HepG2 (cell line): ENCODE measurements at regions not wholly inside any gene's neighbourhood (a gene's known extent, or its start where the extent isn't known, plus 50 kb on each side); places are given as distances from the start of the nearest gene placed in this dataset.

Experiments
- ATAC-seq: fragments of 200-7000 bp; cut with Tn5 transposase; 3 replicates; pipeline ENCODE4 v1.9.1; 2020; ENCODE audit warnings: mild to moderate bottlenecking, moderate library complexity
- BruUV-seq: library from RNA; stranded (reverse); fragments of 400-500 nt; replicated peaks from 2 replicates; lab custom pipeline; 2021; lab: Mats Ljungman, UMichigan
- CTCF ChIA-PET: fragments of 300-600 bp; formaldehyde crosslinking; extraction: SDS; loops from one replicate; lab custom pipeline; 2021; ENCODE audit warnings: low total read pairs, inconsistent platforms, low intra/inter-chr PET ratio; lab: Yijun Ruan, JAX
- POLR2A ChIA-PET: fragments of 350-600 bp; sonication (Branson Sonifier 250); formaldehyde crosslinking; loops from one replicate; lab custom pipeline; 2020; ENCODE audit warnings: antibody characterized with exemption, inconsistent platforms; lab: Yijun Ruan, JAX
- DNase-seq: peaks from one replicate; pipeline ENCODE4 v3.0.0-alpha.2; 2015; ENCODE audit warnings: low spot score
- FAIRE-seq: peaks from 3 replicates; lab custom pipeline; 2011; peaks lifted over from hg19 to GRCh38; lab: Jason Lieb, UNC
- H2AFZ ChIP-seq: one replicate; pipeline ENCODE4 v1.6.1; 2011; ENCODE audit warnings: low read length, inconsistent platforms
- H3K27ac ChIP-seq: fragments of 300-600 bp; 3 replicates; pipeline ENCODE4 v1.8.0; 2011; ENCODE audit warnings: mixed run types, mild to moderate bottlenecking, mixed read lengths, low read length, inconsistent platforms; ENCODE audit not compliant: insufficient read depth; ENCODE audit errors: extremely low read length
- H3K27me3 ChIP-seq, 2 experiments: fragments of 200-600 bp in 1 of 2; 2 replicates in 1 of 2; 3 replicates in 1 of 2; pipeline versions ENCODE4 v1.6.0 to v1.8.0; 2011; ENCODE audit warnings: low read length in 2 of 2, mild to moderate bottlenecking in 2 of 2, moderate library complexity in 2 of 2, inconsistent platforms in 1 of 2; ENCODE audit not compliant: insufficient read depth in 2 of 2, control insufficient read depth in 1 of 2
- H3K36me3 ChIP-seq, 2 experiments: fragments of 200-600 bp in 1 of 2; replicated peaks in 1 of 2; 2 replicates in 1 of 2; 3 replicates in 1 of 2; pipeline versions ENCODE4 v1.5.1 to v1.8.0; 2011; ENCODE audit warnings: low read length in 2 of 2, inconsistent platforms in 1 of 2; ENCODE audit not compliant: insufficient read depth in 2 of 2, control insufficient read depth in 1 of 2
- H3K4me1 ChIP-seq: 2 replicates; pipeline ENCODE4 v1.5.1; 2012; ENCODE audit warnings: low read length, inconsistent platforms; ENCODE audit not compliant: insufficient read depth
- H3K4me2 ChIP-seq: 2 replicates; pipeline ENCODE4 v1.6.0; 2011; ENCODE audit warnings: low read depth, low read length, inconsistent platforms
- H3K4me3 ChIP-seq, 3 experiments: fragments of 200-600 bp in 1 of 3; sonication (generic), shearing (Covaris generic) in 1 of 3; replicated peaks in 1 of 3; 2 replicates each; pipeline ENCODE4 v1.5.1; 2011 to 2016; ENCODE audit warnings: low read length in 3 of 3, inconsistent platforms in 2 of 3, low read depth in 2 of 3, mild to moderate bottlenecking in 2 of 3, control low read depth in 1 of 3, mixed read lengths in 1 of 3; ENCODE audit not compliant: insufficient read depth in 1 of 3
- H3K79me2 ChIP-seq: one replicate; pipeline ENCODE4 v1.6.1; 2011; ENCODE audit warnings: low read length, inconsistent platforms; ENCODE audit not compliant: insufficient read depth
- H3K9ac ChIP-seq: 2 replicates; pipeline ENCODE4 v1.6.0; 2011; ENCODE audit warnings: mild to moderate bottlenecking, low read depth, low read length, inconsistent platforms; ENCODE audit not compliant: insufficient read depth
- H3K9me3 ChIP-seq: 2 replicates; pipeline ENCODE4 v1.5.1; 2012; ENCODE audit warnings: mild to moderate bottlenecking, low read length
- H4K20me1 ChIP-seq: 2 replicates; pipeline ENCODE4 v1.6.0; 2011; ENCODE audit warnings: inconsistent platforms, mild to moderate bottlenecking, low read length, moderate library complexity; ENCODE audit not compliant: insufficient read depth
- CENPBD1 ChIP-seq: sonication (generic); formaldehyde crosslinking; IDR thresholded peaks from 2 replicates; pipeline ENCODE4 v1.8.0; 2022; ENCODE audit warnings: missing genetic modification reagents, low read depth, mild to moderate bottlenecking, borderline replicate concordance
- CERS6 ChIP-seq: sonication (generic); formaldehyde crosslinking; IDR thresholded peaks from 2 replicates; pipeline ENCODE4 v1.5.0; 2020; ENCODE audit warnings: missing genetic modification reagents
- GATAD2A ChIP-seq: IDR thresholded peaks from 2 replicates; pipeline ENCODE4 v1.6.1; 2016
- HNF1B ChIP-seq: sonication (generic); formaldehyde crosslinking; IDR thresholded peaks from 2 replicates; pipeline ENCODE4 v1.5.1; 2020; ENCODE audit warnings: mild to moderate bottlenecking, moderate library complexity, missing genetic modification reagents
- JUND ChIP-seq: sonication (generic); formaldehyde crosslinking; IDR thresholded peaks from 2 replicates; pipeline ENCODE4 v1.8.0; 2022; ENCODE audit warnings: mild to moderate bottlenecking, missing genetic modification reagents
- KLF6 ChIP-seq: IDR thresholded peaks from 2 replicates; pipeline ENCODE4 v1.8.0; 2016; ENCODE audit warnings: missing biosample characterization, missing genetic modification reagents
- MED1 ChIP-seq: sonication (generic); formaldehyde crosslinking; IDR thresholded peaks from 2 replicates; pipeline ENCODE4 v1.4.0; 2020; ENCODE audit warnings: missing genetic modification reagents
- NCOA1 ChIP-seq: sonication (generic); formaldehyde crosslinking; IDR thresholded peaks from 2 replicates; pipeline ENCODE4 v1.9.0; 2021; ENCODE audit warnings: missing genetic modification reagents
- POLR2A ChIP-seq, 2 experiments: IDR thresholded peaks; 2 replicates each; pipeline ENCODE4 v1.6.1; 2011; ENCODE audit warnings: low read depth in 2 of 2, low read length in 2 of 2, mild to moderate bottlenecking in 1 of 2, moderate library complexity in 1 of 2; ENCODE audit not compliant: insufficient read depth in 1 of 2
- POLR2AphosphoS5 ChIP-seq: IDR thresholded peaks from 2 replicates; pipeline ENCODE4 v1.6.1; 2012; ENCODE audit warnings: low read depth, low read length
- RXRA ChIP-seq: sonication (generic); formaldehyde crosslinking; IDR thresholded peaks from 2 replicates; pipeline ENCODE4 v1.5.1; 2020; ENCODE audit warnings: missing genetic modification reagents
- SAFB2 ChIP-seq: sonication (generic); formaldehyde crosslinking; IDR thresholded peaks from 2 replicates; pipeline ENCODE4 v1.5.1; 2020; ENCODE audit warnings: missing genetic modification reagents, low read depth, mild to moderate bottlenecking, borderline replicate concordance
- SOX6 ChIP-seq, 2 experiments: fragments of 450-650 bp in 1 of 2; sonication (generic) in 1 of 2; formaldehyde crosslinking in 1 of 2; IDR thresholded peaks; 2 replicates each; pipeline versions ENCODE4 v1.4.0 to v1.6.1; 2017 to 2020; ENCODE audit warnings: antibody characterized with exemption in 1 of 2, mild to moderate bottlenecking in 1 of 2, missing genetic modification reagents in 1 of 2
- SP4 ChIP-seq: sonication (generic); formaldehyde crosslinking; IDR thresholded peaks from 2 replicates; pipeline ENCODE4 v1.8.1; 2023; ENCODE audit warnings: mild to moderate bottlenecking, missing genetic modification reagents
- TCF12 ChIP-seq, 2 experiments: fragments of 450-650 bp in 1 of 2; sonication (generic) in 1 of 2; formaldehyde crosslinking in 1 of 2; IDR thresholded peaks; 2 replicates each; pipeline versions ENCODE4 v1.6.1 to v1.8.0; 2017 to 2022; ENCODE audit warnings: antibody characterized with exemption in 1 of 2, mild to moderate bottlenecking in 1 of 2, missing genetic modification reagents in 1 of 2, moderate library complexity in 1 of 2
- ZBTB42 ChIP-seq: sonication (generic); formaldehyde crosslinking; IDR thresholded peaks from 2 replicates; pipeline ENCODE4 v1.5.0; 2020; ENCODE audit warnings: mild to moderate bottlenecking, missing genetic modification reagents
- ZFP90 ChIP-seq: sonication (generic); formaldehyde crosslinking; IDR thresholded peaks from 2 replicates; pipeline ENCODE4 v1.8.0; 2022; ENCODE audit warnings: missing genetic modification reagents, mild to moderate bottlenecking, inconsistent platforms, borderline replicate concordance
- ZNF362 ChIP-seq: sonication (generic); formaldehyde crosslinking; IDR thresholded peaks from 2 replicates; pipeline ENCODE4 v1.4.0; 2020; ENCODE audit warnings: missing genetic modification reagents, mild to moderate bottlenecking, borderline replicate concordance
- ZNF672 ChIP-seq: sonication (generic); formaldehyde crosslinking; IDR thresholded peaks from 2 replicates; pipeline ENCODE4 v1.8.1; 2022; ENCODE audit warnings: missing genetic modification reagents
- ZNF674 ChIP-seq: sonication (generic); formaldehyde crosslinking; IDR thresholded peaks from 2 replicates; pipeline ENCODE4 v1.5.0; 2020; ENCODE audit warnings: low read depth, mild to moderate bottlenecking, missing genetic modification reagents
- ZNF766 ChIP-seq: sonication (generic); formaldehyde crosslinking; IDR thresholded peaks from 2 replicates; pipeline ENCODE4 v1.5.0; 2020; ENCODE audit warnings: missing genetic modification reagents, borderline replicate concordance
- ZNF839 ChIP-seq: sonication (generic); formaldehyde crosslinking; IDR thresholded peaks from 2 replicates; pipeline ENCODE4 v1.4.0; 2020; ENCODE audit warnings: missing genetic modification reagents, mild to moderate bottlenecking, borderline replicate concordance
- WGBS: methylation state at CpG from one replicate; pipeline ENCODE4 v1.1.6; 2017; ENCODE audit warnings: low lambda C conversion rate; 5-methylcytosine and 5-hydroxymethylcytosine counted together
- in situ Hi-C: cut with HindIII; loops from 2 replicates; pipeline ENCODE4 v1.10.0; 2017; ENCODE audit warnings: low pct_unique_long_range_greater_than_20kb; ENCODE audit not compliant: extremely low pct_ligation_motif_present
- intact Hi-C: fragments of 100-400 bp; cut with micrococcal nuclease; formaldehyde crosslinking; loops from one replicate; pipeline ENCODE4 v1.10.0; 2022; ENCODE audit not compliant: unreplicated experiment

GRCh38 chr2:33746208-33746800, 147.2 kb upstream of the FAM98A start (continued):
- no peak for TF ChIP-seq ZNF362 (CRISPR knock-in tag)
- TF ChIP-seq CENPBD1: no peak
- TF ChIP-seq ZFP90 (CRISPR knock-in tag): no peak
- TF ChIP-seq NCOA1 (CRISPR knock-in tag): no peak
- TF ChIP-seq POLR2A (IDR thresholded peaks at IDR 0.05; ENCODE audit: insufficient read depth in 1 of 2, low read depth in 2 of 2, low read length in 2 of 2): no peak
- TF ChIP-seq, all 625 proteins: peak for 0

GRCh38 chr2:33735096-33735495, 136.0 kb upstream of the FAM98A start:
- Histone ChIP-seq H4K20me1 (no peaks in the 10 kb centered on the region), H2AFZ (no peak overlapping the region), H3K4me2 (no peak overlapping the region), H3K27me3 (no peaks in the 10 kb centered on the region), H3K4me1 (no peaks in the 10 kb centered on the region), H3K9me3 (peaks cover 2% of the 10 kb centered on the region; the same call in 1 of the 2 replicates), H3K27ac (no peak overlapping the region), H3K36me3 (no peaks in the 10 kb centered on the region), H3K9ac (no peak overlapping the region), H3K4me3 (no peak overlapping the region), H3K79me2 (no peaks in the 10 kb centered on the region)
- ChIA-PET CTCF (no interaction called here), POLR2A (no interaction called here)
- FAIRE-seq (no peak), ATAC-seq (no peak), DNase-seq (no peak)
- intact Hi-C loops: no loop called here
- in situ Hi-C loops: no loop called here
- no TSS peak for BruUV-seq
- WGBS: 0% methylated on average over 1 of the region's 1 CpG
- TF ChIP-seq MED1: no peak
- no peak for TF ChIP-seq HNF1B (CRISPR knock-in tag)
- TF ChIP-seq ZNF672 (CRISPR knock-in tag): no peak
- TF ChIP-seq SP4 (CRISPR knock-in tag): no peak
- TF ChIP-seq ZNF766 (CRISPR knock-in tag): no peak
- TF ChIP-seq RXRA (CRISPR knock-in tag): no peak
- no peak for TF ChIP-seq TCF12 (IDR thresholded peaks at IDR 0.05)
- no peak for TF ChIP-seq TCF12 (CRISPR knock-in tag; IDR thresholded peaks at IDR 0.05)
- TF ChIP-seq ZNF674 (CRISPR knock-in tag): no peak
- TF ChIP-seq POLR2AphosphoS5: no peak
- TF ChIP-seq GATAD2A: no peak
- no peak for TF ChIP-seq CERS6
- no peak for TF ChIP-seq ZBTB42
- no peak for TF ChIP-seq JUND (CRISPR knock-in tag)
- no peak for TF ChIP-seq SAFB2 (CRISPR knock-in tag)
- no peak for TF ChIP-seq ZNF839
- TF ChIP-seq SOX6 (IDR thresholded peaks at IDR 0.05): no peak
- TF ChIP-seq SOX6 (CRISPR knock-in tag; IDR thresholded peaks at IDR 0.05): no peak
- no peak for TF ChIP-seq KLF6 (CRISPR knock-in tag)
